ENCODE measurements at regions not wholly inside any gene's neighbourhood (a gene's known extent, or its start where the extent isn't known, plus 50 kb on each side); places are given as distances from the start of the nearest gene placed in this dataset.
"Not testable (repeated sequence)": the region's sequence is repeated elsewhere in the genome, so short reads cannot be mapped to it uniquely, and the experiment has no call there.

DNA sequence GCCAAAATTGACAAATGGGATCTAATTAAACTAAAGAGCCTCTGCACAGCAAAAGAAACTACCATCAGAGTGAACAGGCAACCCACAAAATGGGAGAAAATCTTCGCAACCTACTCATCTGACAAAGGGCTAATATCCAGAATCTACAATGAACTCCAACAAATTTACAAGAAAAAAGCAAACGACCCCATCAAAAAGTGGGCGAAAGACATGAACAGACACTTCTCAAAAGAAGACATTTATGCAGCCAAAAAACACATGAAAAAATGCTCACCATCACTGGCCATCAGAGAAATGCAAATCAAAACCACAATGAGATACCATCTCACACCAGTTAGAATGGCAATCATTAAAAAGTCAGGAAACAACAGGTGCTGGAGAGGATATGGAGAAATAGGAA lies 261.4 kb upstream of the HNRNPA3 start:
- H3K4me3 Mint-ChIP-seq; ATAC-seq (replicated peaks); H3K4me1 Mint-ChIP-seq; H3K36me3 Mint-ChIP-seq (ENCODE audit: low read depth); H3K9me3 Mint-ChIP-seq; H3K27ac Mint-ChIP-seq; H3K27me3 Mint-ChIP-seq: not testable (repeated sequence)

DNA sequence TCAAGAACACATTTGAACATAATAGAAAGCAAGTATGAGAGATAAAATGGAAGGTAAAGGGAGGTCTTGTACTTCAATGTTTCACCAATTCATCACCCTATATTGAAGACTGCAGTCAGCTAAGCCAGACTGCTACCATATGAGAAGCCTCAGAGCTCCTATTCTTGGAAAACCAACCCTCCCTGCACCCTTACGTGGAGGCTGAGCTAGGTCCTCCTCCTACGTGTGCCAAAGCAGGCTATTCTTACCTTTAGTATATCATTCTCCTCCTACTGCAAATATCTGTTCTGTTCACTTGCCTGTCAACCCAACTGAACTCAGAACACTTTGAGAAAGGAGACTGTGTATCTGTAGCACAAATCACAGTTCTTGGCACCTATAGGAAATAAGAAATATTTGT lies 255.8 kb upstream of the HNRNPA3 start:
- ATAC-seq (replicated peaks): no peak
- no peaks in the 10 kb centered on the region for H3K4me1 Mint-ChIP-seq
- H3K27me3 Mint-ChIP-seq: peaks cover 12% of the 10 kb centered on the region
- no peak overlapping the region for H3K4me3 Mint-ChIP-seq
- no peaks in the 10 kb centered on the region for H3K9me3 Mint-ChIP-seq
- H3K27ac Mint-ChIP-seq: no peak overlapping the region
- H3K36me3 Mint-ChIP-seq (ENCODE audit: low read depth): no peaks in the 10 kb centered on the region

DNA sequence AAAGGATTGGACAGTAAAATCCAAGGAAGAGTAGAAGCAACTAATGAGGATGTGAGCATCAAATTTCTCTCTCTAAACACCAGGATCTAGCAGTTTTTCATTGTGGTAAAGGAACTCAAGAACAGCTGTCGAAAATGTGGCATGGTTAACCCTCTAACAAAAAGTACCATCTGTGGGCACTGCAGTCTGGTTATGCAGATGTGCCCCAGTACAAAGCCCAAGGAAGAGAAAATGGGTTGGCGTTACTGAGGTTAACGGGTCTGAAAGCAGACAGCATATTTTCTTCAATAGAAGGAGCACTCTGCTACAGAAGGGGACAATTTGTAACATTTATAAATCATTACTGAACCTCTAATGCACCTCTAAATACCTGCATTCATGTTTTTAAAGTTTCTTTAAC lies 253.0 kb upstream of the HNRNPA3 start:
- Mint-ChIP-seq H3K4me1 (no peaks in the 10 kb centered on the region), H3K27ac (no peak overlapping the region), H3K27me3 (peaks cover 26% of the 10 kb centered on the region), H3K36me3 (ENCODE audit: low read depth) (no peaks in the 10 kb centered on the region), H3K4me3 (no peak overlapping the region), H3K9me3 (no peaks in the 10 kb centered on the region)
- ATAC-seq (replicated peaks): no peak

DNA sequence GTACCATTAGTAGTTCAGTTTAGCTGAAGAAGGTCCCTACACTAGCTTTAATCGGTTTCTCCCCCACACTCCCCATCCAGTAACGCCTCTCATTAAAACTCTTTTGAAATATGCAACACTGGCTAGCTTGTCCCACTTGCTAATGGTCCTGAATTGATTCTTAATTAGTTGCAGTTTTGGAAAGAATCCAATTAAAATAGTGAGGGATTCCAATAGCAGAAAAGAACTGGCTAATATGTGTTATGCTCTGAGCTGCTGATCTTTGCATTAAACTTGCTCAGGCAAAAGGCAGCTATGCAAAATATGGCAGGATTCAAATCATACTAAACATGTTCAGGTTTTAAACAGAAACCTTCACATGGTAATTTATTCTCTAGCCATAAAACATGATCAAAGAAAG lies 252.5 kb upstream of the HNRNPA3 start:
- H3K27me3 Mint-ChIP-seq: peaks cover 26% of the 10 kb centered on the region

DNA sequence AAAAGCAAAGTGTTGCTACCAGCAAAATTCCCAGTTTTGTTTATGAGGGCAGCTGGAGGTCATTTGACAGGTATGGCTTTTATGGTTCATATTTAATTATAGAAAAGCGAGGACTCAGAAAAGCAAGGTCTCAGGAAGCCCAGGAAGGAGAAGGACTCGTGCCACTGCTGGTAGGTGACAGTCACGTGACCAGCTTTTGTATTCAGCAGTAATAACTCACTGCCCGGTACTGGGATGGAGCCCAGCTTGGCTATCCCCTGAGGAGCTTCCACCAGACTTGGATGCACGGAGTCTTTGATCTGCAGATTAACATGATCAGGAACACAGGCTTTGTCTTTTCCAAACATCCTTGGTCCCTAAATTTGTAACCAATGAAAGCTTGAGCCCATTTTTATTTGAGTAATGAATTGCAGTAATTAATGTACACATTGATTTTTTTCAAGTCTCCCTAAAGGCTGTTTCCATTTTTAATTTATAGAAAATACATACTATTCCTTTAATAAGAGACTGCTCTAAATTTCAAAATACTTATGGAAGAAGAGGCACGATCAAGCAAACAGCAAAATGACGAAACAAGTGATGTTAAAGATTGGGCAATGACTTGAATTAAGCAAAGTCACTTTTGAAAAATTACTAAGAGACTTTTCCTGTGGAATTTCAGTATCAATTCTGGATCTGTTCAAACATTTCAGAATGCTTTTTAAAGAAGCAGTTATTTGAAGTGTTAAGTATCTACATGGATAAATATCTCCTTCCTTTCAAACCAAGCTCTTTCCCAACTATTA lies 251.7 kb upstream of the HNRNPA3 start:
- no peaks in the 10 kb centered on the region for H3K4me1 Mint-ChIP-seq
- ATAC-seq (replicated peaks): no peak
- H3K27ac Mint-ChIP-seq: no peak overlapping the region
- H3K9me3 Mint-ChIP-seq: no peaks in the 10 kb centered on the region
- no peaks in the 10 kb centered on the region for H3K36me3 Mint-ChIP-seq (ENCODE audit: low read depth)
- H3K27me3 Mint-ChIP-seq: peaks cover 26% of the 10 kb centered on the region
- no peak overlapping the region for H3K4me3 Mint-ChIP-seq

More for the DNA sequence above, 252.5 kb upstream of the HNRNPA3 start:
- Mint-ChIP-seq H3K4me1 (no peaks in the 10 kb centered on the region), H3K27ac (no peak overlapping the region), H3K4me3 (no peak overlapping the region), H3K9me3 (no peaks in the 10 kb centered on the region), H3K36me3 (ENCODE audit: low read depth) (no peaks in the 10 kb centered on the region)
- ATAC-seq (replicated peaks): no peak

DNA sequence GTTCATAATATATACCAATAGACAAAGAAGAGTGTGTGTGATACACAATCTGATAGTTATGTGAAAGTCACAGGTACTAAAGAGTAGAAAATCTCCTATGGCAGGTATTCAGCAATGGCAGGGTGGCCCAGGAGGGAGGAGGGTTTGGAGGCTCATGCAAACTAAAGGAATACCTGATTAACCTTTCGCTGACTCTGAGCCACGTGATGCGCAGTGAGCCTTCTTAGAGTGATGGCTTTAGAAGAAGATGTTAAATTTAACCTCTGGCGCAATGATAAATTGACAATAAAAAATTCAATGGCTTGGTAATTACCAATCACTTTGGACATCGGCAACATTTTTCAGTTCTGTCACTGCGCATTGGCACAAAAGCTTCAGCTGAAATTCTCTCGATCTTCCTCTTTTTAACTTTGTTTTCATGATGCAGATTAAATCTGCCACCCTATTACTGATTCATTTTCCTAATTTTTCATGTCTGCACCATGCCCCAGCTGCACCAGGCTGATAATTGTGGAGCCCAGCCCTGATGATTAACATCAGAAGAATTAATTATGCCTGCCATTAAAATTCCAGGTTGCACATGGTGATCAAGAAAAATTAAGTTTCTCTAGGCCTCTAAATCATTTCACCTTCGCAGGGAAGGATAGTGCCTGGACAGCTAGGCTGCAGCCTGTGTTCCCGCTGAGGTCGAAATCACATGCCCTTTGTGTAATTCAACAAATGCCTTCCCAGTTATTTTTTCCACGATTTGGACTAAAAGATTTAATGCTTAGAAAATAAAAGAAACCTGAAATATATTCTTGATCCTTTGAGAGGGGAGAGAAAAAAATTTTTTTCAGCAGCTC lies 250.6 kb upstream of the HNRNPA3 start:
- ATAC-seq (replicated peaks): no peak
- no peaks in the 10 kb centered on the region for H3K36me3 Mint-ChIP-seq (ENCODE audit: low read depth)
- peaks cover 26% of the 10 kb centered on the region for H3K27me3 Mint-ChIP-seq

DNA sequence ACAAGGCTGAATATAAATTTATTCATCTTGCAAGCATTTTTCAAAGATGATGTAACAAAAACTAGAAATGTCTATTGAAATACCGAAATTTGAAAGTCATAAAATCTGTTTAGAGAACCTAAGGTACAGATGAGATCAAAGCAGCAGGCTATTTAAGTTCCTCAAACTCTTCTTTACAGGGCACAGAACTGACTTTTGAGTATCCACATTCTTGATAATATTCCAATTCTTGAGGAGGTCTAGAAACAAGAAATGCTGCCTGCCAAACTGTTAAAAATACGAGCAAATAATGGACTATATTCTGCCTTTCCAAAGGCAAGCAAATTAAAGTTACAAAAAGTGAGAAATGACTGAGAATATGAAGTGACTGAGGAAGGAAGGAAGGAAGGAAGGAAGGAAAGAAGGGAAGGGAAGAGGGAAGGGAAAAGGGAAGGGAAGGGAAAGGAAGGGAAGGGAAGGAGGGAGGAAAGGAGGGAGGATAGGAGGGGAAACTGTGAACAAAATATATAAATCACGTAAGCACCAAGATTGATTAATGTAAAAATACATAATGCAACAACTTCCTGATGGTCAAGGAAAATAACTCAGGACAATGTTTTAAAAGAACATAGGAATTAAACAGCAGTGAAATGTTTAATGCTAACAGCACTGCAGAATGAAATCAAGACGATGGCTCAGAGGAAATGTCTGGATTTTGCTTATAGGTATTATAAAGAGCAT lies 248.9 kb upstream of the HNRNPA3 start:
- no peak overlapping the region for H3K4me3 Mint-ChIP-seq
- H3K4me1 Mint-ChIP-seq: no peaks in the 10 kb centered on the region
- peaks cover 23% of the 10 kb centered on the region for H3K27me3 Mint-ChIP-seq
- no peaks in the 10 kb centered on the region for H3K36me3 Mint-ChIP-seq (ENCODE audit: low read depth)
- no peak for ATAC-seq (replicated peaks)
- no peaks in the 10 kb centered on the region for H3K9me3 Mint-ChIP-seq
- H3K27ac Mint-ChIP-seq: no peak overlapping the region

More for the DNA sequence above, 250.6 kb upstream of the HNRNPA3 start:
- no peaks in the 10 kb centered on the region for H3K9me3 Mint-ChIP-seq
- H3K4me1 Mint-ChIP-seq: no peaks in the 10 kb centered on the region
- no peak overlapping the region for H3K4me3 Mint-ChIP-seq
- H3K27ac Mint-ChIP-seq: no peak overlapping the region

DNA sequence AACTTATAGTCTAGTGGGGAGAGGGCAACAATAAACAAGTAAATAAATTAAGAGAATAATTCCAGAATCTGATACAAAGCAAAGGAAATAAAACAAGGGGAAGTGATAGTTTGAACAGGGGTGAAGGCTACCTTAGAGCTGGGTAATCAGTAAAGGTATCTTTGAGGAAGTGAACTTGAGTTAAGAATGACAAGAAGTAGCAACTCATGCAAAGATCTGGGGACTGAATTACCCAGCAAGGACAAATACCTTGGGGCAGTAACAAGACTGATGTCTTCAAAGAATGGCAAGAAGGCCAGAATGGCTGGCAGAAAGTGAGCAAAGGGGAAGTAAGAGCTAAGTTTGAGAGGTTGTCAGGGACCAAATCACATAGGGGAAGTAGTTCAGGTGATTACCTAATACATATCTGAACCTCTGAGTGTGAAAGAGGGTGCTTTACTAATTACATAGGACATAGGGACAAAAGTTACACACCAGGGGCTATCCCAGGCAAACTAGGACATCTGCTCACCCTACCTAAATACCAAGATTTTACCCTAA lies 244.6 kb upstream of the HNRNPA3 start:
- H3K4me3 Mint-ChIP-seq: no peak overlapping the region
- ATAC-seq (replicated peaks): no peak
- H3K27ac Mint-ChIP-seq: no peak overlapping the region
- no peaks in the 10 kb centered on the region for H3K36me3 Mint-ChIP-seq (ENCODE audit: low read depth)
- no peaks in the 10 kb centered on the region for H3K4me1 Mint-ChIP-seq
- H3K27me3 Mint-ChIP-seq: peaks cover 7% of the 10 kb centered on the region
- H3K9me3 Mint-ChIP-seq: no peaks in the 10 kb centered on the region

DNA sequence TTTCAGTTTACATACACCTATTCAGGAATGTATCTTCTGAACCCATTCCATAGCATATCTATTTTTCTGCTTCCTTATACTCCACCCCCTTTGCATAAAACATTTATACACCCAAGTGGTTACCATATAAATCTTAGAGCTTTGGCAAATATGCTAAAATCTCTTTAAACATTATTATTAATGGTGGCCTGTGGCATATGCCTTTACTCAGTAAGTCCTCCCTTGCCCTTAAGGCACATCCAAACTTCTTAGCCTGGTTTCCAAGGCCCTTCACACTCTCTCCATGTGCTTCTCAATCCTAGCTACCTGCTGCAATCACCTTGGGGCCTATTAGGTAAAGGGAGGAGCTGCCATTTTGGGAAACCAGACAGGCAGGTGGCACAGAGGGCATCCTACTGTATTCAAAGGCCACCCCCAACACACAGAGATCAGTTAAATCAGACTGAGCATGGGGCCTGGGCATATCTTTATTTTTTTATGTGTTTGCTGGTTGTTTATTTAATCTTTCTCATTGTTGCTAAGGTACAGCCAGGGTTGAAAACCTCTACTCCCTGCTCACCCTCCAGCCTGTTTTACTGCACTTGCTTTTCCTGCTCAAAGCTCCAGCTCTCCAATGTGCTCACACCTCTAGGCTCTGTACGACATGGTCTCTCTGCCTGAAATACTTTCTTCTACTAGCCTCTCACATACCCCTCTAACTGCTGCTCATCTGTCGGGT lies 242.8 kb upstream of the HNRNPA3 start:
- H3K9me3 Mint-ChIP-seq: no peaks in the 10 kb centered on the region
- peaks cover 8% of the 10 kb centered on the region for H3K27me3 Mint-ChIP-seq
- ATAC-seq (replicated peaks): no peak
- no peaks in the 10 kb centered on the region for H3K4me1 Mint-ChIP-seq
- no peak overlapping the region for H3K27ac Mint-ChIP-seq
- H3K4me3 Mint-ChIP-seq: no peak overlapping the region
- H3K36me3 Mint-ChIP-seq (ENCODE audit: low read depth): no peaks in the 10 kb centered on the region

DNA sequence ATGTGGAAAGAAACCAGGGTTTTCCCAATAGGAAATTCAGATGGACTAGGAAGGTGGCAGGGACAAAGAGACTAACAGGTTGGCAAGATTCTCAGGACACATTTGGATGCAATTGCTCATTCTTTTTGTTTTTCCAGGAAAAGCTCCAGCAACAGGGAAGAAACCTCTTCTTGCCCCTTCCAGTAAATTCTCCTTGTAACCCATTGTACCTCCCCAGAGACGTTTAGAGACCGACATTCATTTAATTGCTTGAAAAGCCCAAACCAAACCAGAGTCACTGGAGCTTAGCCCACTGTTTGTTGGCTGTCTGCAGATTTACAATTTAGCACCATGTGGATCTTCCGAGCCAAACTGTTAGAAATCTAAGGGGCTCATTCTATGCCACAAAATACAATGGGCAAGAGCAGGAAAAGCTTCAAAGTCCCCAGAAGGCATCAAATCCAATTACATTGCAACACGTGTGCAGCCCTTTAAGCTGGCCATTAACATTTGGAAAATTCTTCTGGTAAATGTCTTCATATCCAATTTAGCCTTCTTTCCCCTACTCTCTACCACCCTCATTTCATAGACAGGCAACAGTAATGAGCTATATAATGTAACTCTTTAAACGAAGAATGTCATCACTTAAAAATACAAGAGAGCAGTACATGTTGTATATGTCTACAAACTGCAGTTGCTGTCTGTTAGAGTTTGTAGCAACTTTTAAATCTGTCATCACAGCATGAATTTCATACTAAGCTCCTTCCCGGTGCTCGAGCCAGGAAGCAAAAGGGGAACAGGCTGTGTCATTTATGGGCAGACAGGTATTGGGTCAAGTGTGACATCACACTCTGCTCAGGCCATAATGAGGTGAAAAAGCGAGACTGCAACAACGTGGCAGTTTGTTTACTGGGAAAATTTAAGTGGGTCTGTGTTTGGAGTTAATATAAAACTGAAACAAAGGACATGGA lies 235.6 kb upstream of the HNRNPA3 start:
- Mint-ChIP-seq H3K36me3 (ENCODE audit: low read depth) (no peaks in the 10 kb centered on the region), H3K27me3 (peaks cover 18% of the 10 kb centered on the region), H3K9me3 (no peaks in the 10 kb centered on the region), H3K4me1 (no peaks in the 10 kb centered on the region), H3K4me3 (no peak overlapping the region), H3K27ac (no peak overlapping the region)
- no peak for ATAC-seq (replicated peaks)

DNA sequence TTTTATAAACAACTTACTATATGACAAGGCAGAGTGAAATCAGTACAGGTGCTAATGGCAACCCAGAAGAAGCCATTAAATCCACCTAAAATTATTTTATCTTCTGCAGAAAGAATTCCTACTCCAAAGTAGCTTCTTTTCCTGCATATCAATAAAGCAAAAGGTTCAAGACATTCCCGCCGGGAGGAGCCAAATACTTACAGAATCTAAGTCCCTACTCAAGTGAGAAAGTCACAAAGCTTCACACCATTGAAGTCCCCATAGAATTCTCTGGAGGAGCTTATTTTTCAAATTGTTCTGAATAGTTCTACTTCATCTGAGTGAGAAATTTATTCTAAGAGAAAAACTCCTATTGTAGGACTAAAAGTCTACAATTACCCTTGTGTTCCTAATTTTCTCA lies 233.7 kb upstream of the HNRNPA3 start:
- H3K27ac Mint-ChIP-seq: no peak overlapping the region
- H3K4me3 Mint-ChIP-seq: no peak overlapping the region
- no peaks in the 10 kb centered on the region for H3K9me3 Mint-ChIP-seq
- H3K4me1 Mint-ChIP-seq: no peaks in the 10 kb centered on the region
- peaks cover 15% of the 10 kb centered on the region for H3K27me3 Mint-ChIP-seq
- no peaks in the 10 kb centered on the region for H3K36me3 Mint-ChIP-seq (ENCODE audit: low read depth)
- no peak for ATAC-seq (replicated peaks)

DNA sequence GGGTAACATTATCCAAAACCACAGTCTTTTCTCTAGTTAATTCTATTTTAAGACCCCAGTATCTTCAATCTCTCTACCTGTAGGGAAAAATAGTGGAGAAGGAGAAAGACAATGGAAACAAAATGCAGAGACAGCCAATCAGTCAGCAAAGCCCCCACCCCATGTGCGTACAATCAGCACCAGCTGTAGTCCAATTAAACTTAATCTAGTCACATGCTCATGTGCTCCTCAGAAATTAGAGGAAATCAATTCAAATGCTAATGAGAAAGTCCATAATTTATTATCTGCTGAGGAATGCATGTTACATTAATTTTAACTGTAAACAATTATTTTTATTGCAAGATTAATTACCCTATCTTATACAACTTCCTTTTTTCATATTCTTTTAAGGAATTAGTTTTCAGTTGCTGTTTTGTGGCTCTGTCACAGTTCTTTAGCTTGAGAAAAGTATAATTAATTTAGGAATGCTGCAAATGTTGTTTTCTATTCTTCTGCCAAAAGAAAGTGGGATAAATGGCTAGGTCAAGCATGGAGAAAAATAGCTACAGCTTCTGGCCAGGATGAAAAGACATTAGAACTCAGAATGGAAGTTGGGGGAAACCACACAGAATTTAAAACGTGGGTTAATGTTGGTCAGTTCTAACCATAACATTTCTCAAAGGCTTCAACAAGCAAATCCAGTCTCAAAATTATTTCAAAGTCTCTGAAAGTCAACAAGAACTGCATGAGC lies 232.4 kb upstream of the HNRNPA3 start:
- H3K4me1 Mint-ChIP-seq: no peaks in the 10 kb centered on the region
- no peaks in the 10 kb centered on the region for H3K36me3 Mint-ChIP-seq (ENCODE audit: low read depth)
- no peak overlapping the region for H3K27ac Mint-ChIP-seq
- no peaks in the 10 kb centered on the region for H3K9me3 Mint-ChIP-seq
- peaks cover 19% of the 10 kb centered on the region for H3K27me3 Mint-ChIP-seq
- no peak overlapping the region for H3K4me3 Mint-ChIP-seq
- no peak for ATAC-seq (replicated peaks)

DNA sequence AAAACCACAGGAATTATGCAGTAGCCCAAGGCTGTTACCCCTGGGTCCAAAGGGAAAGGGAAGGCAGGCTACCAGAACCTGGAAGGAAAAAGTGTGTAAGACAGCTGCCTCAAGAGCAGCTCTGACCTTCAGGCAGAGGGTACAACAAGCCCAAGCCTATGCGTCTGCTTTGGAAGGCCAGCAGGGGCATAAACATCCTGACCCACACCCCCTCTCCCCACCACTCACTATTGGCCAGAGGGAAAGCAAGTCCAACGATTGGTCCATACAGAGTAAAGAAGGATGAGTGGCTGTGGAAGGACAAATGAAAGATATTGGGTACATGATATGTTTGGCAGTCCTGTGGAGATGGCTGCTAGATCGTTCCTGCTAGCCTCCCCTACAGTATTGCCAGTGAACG lies 227.6 kb upstream of the HNRNPA3 start:
- H3K27me3 Mint-ChIP-seq: peaks cover 21% of the 10 kb centered on the region
- no peaks in the 10 kb centered on the region for H3K36me3 Mint-ChIP-seq (ENCODE audit: low read depth)
- no peaks in the 10 kb centered on the region for H3K4me1 Mint-ChIP-seq
- no peak overlapping the region for H3K27ac Mint-ChIP-seq
- no peak overlapping the region for H3K4me3 Mint-ChIP-seq
- no peak for ATAC-seq (replicated peaks)
- H3K9me3 Mint-ChIP-seq: no peaks in the 10 kb centered on the region

All from activated T-helper 17 cell treated with anti-CD3 and anti-CD28 coated beads, Interleukin-2, amount 50 U/mL, for 72 hours (primary cell).